ENCODE measurements at regions not wholly inside any gene's neighbourhood (a gene's known extent, or its start where the extent isn't known, plus 50 kb on each side); places are given as distances from the start of the nearest gene placed in this dataset.

GRCh38 chr4:127209580-127210095 lies 423.1 kb upstream of the INTU start:
- TF ChIP-seq CTCF (IDR thresholded peaks at IDR 0.05; ENCODE audit: low read depth, low read length), result no peak

DNA sequence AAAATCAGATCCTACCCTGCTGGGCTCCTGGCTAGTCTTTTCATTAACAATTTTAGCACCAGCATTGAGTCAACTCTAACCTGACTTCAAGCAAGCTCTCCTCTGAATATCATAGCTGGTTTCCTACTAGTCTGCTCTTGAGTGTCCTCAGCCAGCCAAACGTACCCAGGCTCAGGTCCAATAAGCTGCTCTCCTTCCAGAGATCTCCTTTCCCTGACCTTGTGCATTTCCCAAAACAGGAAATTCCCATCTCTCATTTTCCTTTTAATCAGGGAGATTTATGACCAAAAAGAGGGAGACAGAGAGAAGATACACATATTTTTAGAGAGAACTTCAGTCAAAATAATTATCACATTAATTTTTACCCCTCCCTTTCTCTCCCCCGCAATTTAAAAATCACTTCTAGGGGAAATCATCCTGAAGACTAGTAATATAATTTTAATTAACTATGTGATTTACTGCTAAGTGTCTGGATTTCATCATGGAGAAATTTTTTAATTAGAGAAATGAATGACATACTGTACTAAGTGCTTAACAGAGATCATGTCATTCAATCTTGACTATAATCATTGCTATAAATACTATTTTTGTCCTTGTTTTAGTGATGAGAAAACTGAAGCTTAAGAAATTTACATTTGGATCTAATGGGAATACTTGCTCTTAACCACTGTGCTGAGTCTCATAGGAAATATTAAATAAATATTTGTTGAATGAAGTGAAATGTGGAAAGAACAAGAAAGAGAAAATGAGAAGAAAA lies 421.7 kb upstream of the INTU start:
- H3K4me3 ChIP-seq (ENCODE audit: low read depth, low read length), result no peak overlapping the region
- H3K36me3 ChIP-seq, result no peaks in the 10 kb centered on the region
- DNase-seq, result no peak
- H3K27me3 ChIP-seq, result no peaks in the 10 kb centered on the region
- no peak for TF ChIP-seq CTCF (IDR thresholded peaks at IDR 0.05; ENCODE audit: low read depth, low read length)
- peaks cover 6% of the 10 kb centered on the region for H3K4me1 ChIP-seq
- no peaks in the 10 kb centered on the region for H3K9me3 ChIP-seq

More at GRCh38 chr4:127209580-127210095, 423.1 kb upstream of the INTU start:
- Histone ChIP-seq H3K36me3 (no peaks in the 10 kb centered on the region), H3K4me3 (ENCODE audit: low read depth, low read length) (no peak overlapping the region), H3K4me1 (peaks cover 6% of the 10 kb centered on the region), H3K9me3 (no peaks in the 10 kb centered on the region), H3K27me3 (no peaks in the 10 kb centered on the region)
- DNase-seq, result no peak

DNA sequence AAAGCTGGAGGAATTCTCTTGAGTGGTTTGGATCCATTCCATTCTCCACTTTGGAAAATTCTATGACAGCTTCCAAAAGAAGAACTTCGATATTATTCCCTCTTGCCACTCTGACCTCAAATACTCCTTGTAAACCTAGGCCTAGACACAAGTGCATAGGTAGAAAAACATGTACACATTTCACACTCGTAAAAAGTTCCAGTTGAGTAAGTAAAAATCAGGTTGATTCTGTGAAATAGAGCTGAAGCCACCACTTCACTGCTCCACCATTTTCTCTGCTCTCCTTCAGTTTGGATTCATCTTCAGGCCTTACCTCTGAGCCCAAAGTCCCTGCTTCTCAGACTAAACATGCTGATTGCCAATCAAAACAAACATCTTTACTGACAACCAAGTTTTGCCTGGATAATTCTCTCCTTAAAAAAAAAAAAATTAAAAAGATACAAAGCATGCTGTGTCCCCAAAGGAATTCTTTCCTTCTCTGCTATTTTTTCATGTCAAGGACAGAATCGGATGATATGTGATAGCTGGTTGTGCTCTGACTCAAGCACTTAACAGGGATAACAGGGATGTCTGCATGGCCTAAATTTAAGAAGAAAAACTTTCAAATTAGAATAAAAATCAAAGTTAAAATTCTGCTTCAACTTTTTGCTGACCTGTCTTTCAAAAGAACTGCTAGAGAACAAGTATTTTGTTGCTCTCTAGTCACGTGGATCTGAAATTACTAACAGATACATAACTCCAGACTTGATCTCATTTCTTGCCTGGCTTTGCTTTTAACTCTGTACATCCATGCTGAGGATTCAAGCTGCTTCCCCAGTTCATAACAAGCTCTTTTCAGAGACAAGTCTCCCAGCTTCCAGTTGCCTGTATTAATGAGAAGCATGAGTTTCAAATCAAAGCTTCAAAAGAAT lies 420.9 kb upstream of the INTU start:
- no peaks in the 10 kb centered on the region for H3K27me3 ChIP-seq
- H3K4me3 ChIP-seq (ENCODE audit: low read depth, low read length), result no peak overlapping the region
- H3K36me3 ChIP-seq, result no peaks in the 10 kb centered on the region
- H3K4me1 ChIP-seq, result peaks cover 6% of the 10 kb centered on the region
- H3K9me3 ChIP-seq, result no peaks in the 10 kb centered on the region
- no peak for DNase-seq
- TF ChIP-seq CTCF (IDR thresholded peaks at IDR 0.05; ENCODE audit: low read depth, low read length), result no peak

- no peaks in the 10 kb centered on the region for H3K27me3 ChIP-seq
- H3K36me3 ChIP-seq, result no peaks in the 10 kb centered on the region
- peaks cover 6% of the 10 kb centered on the region for H3K4me1 ChIP-seq
- no peak overlapping the region for H3K4me3 ChIP-seq (ENCODE audit: low read depth, low read length)
- TF ChIP-seq CTCF (IDR thresholded peaks at IDR 0.05; ENCODE audit: low read depth, low read length), result no peak
- no peak for DNase-seq
- H3K9me3 ChIP-seq, result no peaks in the 10 kb centered on the region
These were observed 420.1 kb upstream of the INTU start for GRCh38 chr4:127212701-127213100.

GRCh38 chr4:127214016-127214415 lies 418.7 kb upstream of the INTU start:
- no peak overlapping the region for H3K4me3 ChIP-seq (ENCODE audit: low read depth, low read length)
- DNase-seq, result no peak
- no peaks in the 10 kb centered on the region for H3K9me3 ChIP-seq
- H3K36me3 ChIP-seq, result no peaks in the 10 kb centered on the region
- H3K4me1 ChIP-seq, result peaks cover 6% of the 10 kb centered on the region
- no peak for TF ChIP-seq CTCF (IDR thresholded peaks at IDR 0.05; ENCODE audit: low read depth, low read length)
- H3K27me3 ChIP-seq, result no peaks in the 10 kb centered on the region

All from BE2C (cell line).